NOMO-1 (cell line): ENCODE measurements at regions not wholly inside any gene's neighbourhood (a gene's known extent, or its start where the extent isn't known, plus 50 kb on each side); places are given as distances from the start of the nearest gene placed in this dataset.
"Not testable (repeated sequence)": the region's sequence is repeated elsewhere in the genome, so short reads cannot be mapped to it uniquely, and the experiment has no call there.

Experiments used
- DNase-seq, 2 experiments: peaks; one replicate each; lab custom pipeline; 2025; ENCODE audit not compliant: unreplicated experiment in 2 of 2; lab: John Stamatoyannopoulos, UW

DNA sequence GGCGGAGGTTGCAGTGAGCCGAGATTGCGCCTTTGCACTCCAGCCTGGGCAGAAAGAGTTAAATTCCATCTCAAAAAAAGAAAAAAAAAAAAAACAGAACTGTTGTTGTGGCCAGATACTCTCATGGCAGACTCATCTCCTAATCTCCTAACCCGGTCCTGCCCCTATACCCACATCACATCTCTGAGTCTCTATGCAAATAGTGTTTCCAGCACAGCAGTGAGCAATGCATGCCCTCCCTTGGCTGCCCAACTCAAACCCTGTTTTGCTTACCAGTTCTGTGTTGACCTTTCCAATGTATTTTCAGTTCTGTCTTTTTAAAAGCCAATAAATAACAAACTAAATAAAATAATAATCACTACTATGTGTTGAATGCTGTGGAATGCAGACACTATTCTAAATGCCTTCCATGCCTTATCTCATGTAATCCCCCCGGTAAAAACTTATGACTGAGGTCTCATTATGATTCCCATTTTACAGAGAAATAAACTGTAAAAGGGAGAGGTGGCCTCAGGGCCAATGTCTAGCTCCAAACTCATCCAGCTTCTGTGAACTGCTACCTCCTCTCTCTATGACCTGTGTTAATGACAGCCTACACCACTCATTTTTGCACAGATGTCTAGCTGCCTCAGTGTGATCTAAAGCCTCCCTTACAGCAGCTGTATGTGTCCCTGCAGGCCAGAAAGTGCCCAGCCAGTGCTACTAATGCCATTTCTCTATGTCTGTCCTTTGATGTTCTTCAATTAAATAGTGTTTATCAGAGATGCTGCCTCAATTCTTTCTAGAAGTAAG is 289.8 kb downstream of the HS3ST3B1 start:
- DNase-seq = no peak

DNA sequence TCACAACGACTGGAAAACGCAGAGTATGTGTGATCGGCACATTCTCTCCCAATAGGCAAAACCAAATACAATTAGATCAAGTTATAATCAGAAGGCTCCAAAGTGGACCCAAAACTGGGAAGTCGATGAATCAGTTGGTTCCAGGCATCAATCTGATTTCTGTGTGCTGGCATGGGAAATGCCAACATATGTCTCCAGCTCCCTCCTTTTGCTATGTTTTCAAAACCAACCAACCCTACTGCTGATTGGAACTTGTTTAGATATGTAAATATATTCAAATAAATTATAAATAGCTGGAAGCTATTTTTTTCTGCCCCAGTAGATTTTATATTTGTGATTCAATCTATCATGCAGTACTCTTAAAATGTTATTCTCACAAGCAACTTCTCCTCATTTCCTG is 284.2 kb downstream of the HS3ST3B1 start:
- no peak for DNase-seq

DNA sequence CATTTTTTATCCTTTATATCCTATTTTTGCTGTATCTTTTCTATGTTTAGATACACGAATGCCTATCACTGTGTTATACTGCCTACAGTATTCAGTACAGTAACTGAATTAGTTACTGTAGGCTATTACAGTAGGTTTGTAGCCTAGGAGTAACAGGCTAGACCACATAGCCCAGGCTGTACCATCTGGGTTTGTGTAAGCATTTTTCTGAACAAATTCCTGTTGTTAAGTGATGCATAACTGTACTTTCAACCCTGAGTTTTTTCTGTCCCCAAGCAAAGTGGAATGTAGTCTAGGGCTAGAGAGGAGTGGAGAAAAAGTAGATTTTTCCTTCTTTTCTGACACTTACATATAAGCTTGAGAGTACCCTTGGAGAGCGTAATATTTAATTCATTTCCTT is 282.1 kb downstream of the HS3ST3B1 start:
- no peak for DNase-seq

DNA sequence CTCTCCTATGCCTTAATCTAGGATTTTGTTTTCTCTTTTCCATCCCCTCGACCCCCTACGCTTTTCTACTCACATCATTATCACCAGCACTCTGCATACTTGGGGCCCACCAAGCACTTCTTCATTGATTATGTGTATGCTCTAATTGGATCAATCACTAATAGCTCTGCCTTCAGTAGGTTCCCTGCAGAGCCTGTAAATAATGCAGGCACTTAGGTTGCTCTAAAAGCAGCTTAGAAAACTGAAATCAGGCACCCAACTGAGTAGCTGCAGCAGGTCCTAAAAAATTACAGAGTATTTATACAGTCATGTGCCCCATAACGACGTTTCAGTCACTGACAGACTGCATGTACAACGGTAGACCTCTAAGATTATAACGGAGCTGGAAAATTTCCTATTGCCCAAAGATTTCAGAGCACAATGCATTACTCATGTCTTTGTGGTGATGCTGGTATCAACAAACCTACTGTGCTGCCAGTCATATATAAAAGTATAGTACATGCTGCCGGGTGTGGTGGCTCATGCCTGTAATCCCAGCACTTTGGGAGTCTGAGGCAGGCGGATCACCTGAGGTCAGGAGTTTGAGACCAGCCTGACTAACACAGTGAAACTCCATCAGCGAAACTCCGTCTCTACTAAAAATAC is 280.4 kb downstream of the HS3ST3B1 start:
- DNase-seq = no peak

DNA sequence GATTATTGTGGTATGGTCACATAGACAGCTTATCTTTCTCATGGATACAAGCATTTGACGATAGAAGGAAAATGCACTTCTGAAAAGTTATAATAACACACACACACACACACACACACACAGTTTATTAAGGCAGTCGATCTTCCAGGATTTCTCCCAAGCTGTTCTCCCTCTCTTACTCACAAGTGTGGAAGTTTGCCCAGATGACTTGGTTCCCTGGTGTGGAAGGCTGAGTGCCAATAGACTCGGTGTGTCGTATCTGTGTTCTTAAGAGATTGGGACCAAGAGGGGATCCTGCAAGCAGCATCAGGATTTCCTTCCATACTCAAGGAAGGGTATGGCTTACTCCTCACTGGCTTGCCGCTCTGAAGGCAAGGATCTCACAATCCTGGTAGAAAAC is 279.6 kb downstream of the HS3ST3B1 start:
- DNase-seq = no peak

- DNase-seq = no peak
Observed at GRCh38 chr17:14579716-14580115, 278.8 kb downstream of the HS3ST3B1 start.

DNA sequence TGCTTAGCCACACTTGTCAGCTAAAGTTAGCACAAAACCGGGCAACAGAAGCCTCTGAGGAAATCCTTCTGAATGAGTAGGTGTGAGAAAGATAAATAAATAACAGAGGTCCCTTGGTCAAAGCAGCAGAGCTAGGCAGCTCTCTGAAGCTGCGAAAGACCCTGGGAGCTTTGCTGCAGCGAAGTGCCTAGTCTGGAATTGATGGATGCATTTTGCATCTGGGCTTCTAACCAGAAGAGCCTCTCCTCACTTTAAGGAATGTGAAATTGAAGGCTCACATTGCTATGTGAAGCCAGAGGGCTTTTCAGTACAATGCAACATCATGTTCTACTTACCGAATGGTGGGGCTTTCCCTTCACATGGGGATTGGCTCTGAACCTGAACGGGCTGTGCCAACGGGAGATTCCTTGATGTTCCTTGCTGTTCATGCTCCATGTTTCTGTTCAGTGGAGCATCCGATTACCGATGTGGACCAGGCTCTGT is 274.6 kb downstream of the HS3ST3B1 start:
- no peak for DNase-seq

DNA sequence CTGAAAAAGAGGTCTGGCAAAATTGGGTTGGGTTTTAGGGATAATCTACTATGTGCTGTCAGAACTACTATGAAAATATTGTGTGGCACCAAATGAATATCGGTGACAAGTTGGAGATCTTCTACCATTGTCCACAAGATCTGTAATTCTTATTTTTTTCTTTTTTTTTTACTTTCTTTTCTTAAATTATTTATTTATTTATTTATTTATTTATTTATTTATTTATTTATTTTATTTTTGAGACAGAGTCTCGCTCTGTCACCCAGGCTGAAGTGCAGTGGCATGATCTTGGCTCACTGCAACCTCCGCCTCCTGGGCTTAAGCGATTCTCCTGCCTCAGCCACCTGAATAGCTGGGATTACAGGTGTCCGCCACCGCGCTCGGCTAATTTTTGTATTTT is 259.4 kb downstream of the HS3ST3B1 start:
- DNase-seq = not testable (repeated sequence)

DNA sequence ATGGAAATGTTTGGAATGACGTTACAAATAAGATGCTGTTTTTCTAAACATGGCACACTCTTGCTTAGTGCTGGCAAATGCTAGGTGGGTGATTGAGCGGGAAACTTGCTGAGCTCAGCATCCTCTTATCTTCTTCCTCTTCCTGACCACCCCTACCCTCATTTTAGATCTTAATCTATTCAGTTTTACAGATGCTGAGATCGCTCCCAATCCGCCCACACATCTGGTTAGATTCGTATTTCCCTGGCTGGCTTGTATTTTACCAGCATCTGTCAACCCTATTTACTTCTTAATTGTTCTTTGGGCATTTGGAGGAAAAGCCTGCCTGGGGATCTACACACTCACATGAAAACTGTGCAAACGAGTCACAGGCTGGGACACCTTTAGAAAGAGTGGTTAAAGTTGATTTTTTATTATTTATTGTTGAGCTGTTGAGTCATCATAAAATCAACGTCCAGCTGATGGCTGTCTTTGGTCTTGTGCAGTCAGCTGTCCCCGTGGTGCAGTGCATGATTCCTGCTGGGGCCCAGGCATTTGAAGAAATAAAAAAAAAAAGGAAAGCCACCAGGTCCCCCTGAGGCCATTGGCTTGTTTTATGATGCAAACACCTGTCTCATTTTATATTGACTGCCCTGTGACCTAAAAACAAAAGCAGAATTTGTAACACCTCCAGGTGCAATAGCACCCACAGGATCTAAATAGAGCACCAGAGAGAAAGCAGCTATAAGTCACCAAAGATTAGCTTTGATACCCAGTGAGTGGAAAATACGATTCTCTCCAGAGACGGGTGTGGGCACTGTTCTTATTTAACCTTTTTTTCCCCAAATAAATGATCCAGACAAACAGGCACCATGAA is 258.6 kb downstream of the HS3ST3B1 start:
- no peak for DNase-seq

GRCh38 chr17:14557480-14557879 is 256.6 kb downstream of the HS3ST3B1 start:
- peak; percentile 66 to 83 for DNase-seq

DNA sequence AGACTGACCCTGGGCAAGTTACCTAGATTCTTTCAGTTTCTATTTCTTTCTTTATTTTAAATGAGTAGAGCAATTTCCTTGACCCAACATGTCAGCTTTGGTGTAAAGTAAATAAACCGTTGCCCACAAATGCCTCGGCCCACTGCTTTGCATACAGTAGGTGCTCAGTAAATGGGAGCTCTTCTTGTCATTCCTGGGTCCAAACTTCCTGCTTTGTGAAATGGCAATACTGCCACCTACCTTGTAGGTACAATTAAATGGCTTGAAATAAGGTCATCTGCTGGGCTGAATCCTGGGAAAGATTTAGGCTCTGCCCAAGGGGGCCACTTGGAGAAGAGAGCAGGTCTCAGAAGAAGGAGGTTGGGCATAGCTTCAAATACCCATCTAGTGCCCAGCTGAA is 253.0 kb downstream of the HS3ST3B1 start:
- DNase-seq = no peak

DNA sequence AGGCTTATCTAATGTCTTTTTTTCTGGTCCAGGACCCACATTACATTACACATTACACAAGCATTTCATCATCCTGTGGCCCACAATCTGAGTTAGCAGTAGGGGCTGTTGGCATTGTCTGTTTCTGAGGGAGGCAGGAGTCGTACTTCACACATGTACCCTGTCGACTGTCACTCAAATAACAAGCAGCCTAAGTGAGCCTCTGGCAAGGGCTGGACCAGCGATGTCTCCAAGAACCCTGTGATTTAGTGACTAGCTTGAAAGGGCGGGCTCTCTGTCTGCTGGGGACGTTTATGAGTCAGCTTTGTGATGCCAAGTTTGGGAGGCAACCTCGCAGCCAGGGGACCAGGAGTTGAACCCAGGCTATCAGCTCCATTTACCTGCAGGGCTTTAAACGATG is 251.4 kb downstream of the HS3ST3B1 start:
- no peak for DNase-seq

- no peak for DNase-seq
Observed at GRCh38 chr17:14547556-14547955, 246.7 kb downstream of the HS3ST3B1 start.

DNA sequence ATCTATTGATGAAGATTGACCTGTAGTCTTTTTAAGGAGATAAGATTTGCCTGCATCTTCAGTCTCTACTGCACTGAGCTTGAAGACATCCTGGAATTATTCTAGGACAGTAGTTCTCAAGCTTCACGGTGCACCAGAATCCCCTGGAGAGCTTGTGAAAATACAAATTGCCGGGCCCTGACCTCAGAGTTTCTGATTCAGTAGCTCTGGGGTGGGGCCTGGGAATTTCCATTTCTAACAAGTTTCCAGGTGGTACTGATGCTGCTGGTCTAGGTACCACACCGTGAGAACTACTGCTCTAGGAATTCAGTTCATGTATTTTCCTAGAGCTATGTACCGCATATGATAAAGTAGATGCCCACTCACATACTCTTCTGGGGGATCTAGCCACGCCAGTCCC is 246.1 kb downstream of the HS3ST3B1 start:
- DNase-seq = no peak

DNA sequence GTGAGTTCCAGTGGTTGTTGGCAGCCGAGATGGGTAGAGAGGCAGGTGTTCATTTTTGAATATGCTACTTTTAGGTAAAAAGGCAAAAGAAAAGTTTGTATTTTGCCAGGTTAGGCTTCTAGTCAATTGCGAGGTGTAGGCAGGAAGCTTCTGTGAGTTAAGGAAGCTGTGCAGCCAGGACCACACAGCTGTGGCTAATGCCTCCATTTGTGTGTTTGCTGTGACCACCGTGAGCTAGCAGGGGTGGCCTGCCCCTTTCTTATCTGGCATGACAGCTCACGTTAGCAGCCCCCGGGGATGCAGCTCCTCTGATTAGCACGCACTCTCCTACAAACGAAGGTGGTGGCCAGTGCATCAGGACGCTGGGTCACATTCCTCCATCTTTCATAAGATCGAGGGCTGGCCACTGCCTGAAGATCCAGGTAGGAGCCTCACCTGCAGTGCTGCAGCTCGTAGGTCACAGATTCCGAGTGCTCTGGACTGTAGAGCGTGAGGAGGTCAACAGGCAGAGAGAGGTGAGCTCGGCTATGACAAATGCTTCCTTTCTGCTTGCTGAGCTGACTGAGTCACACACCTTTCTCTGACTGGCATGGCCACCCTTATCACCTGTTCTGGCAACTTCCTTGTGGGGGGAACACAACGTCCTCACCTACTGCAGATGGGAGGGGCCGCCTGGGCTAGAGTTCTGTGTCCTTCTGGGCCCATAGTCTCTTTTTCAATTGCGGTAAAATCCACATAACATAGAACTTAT is 244.4 kb downstream of the HS3ST3B1 start:
- no peak for DNase-seq

- DNase-seq = no peak
Observed at GRCh38 chr17:14541714-14542113, 240.8 kb downstream of the HS3ST3B1 start.

DNA sequence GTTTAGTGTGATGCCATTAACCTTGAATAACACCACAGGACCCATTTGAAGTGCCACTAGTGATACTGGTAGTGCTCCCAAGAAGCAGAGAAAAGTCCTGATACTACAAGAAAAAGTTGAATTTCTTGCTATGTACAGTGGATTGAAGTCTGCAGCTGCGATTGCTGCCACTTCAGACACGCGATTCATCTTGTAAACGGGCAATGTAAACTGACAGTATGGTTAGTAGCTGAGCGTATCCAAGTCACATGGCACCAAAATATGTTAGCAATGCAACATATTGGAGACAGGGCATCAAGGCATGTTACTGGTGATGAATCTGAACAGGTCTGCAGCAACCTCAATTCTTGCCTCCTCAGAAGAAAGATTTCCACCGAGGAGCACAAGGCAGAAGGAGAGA is 238.9 kb downstream of the HS3ST3B1 start:
- no peak for DNase-seq

GRCh38 chr17:14532242-14532641 is 231.4 kb downstream of the HS3ST3B1 start:
- not testable (repeated sequence) for DNase-seq

DNA sequence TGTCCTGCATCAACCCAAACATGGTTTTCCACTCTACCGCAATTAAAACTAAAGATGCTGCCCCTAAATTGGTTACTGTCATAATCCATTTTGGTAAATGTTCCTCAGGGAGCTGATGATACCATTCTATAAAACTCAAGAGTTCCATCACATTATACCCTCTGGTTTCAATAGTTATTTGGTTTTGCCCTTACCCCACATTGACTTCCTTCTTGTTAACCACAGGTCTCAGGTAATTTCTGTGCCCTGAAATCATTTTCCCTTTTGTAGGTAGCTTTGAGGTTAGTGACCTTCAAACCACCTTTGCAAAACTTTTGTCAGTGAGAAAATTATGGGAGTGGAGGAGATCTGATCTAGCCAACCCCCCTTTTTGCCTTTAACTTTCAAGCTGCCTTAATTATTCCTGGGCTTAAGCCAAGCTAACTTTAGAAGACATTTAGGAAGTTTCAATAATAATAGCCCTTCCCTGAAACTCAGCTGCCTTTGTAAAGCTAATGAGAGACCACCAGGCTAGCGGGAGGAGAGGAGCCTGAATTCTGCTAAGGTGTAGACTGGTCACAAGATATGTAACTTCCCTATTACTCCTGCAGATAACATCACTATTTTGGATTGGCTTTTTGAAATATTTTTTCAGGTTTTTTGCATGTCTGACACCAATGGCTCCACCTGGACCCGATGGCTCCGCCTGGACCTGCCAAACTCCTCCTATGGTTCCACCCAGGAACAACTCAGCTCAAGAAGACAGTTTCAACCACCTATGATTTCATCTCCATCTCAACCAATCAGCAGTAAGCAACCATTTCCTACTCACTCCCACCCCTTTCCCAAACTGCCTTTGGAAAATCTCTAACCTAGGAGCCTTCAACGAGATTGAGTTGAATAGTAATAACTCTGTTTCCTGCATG is 224.9 kb downstream of the HS3ST3B1 start:
- DNase-seq = no peak
